DMS79 treated with DMSO at 0.1 percent for 48 hours (cell line): ENCODE measurements at regions not wholly inside any gene's neighbourhood (a gene's known extent, or its start where the extent isn't known, plus 50 kb on each side); places are given as distances from the start of the nearest gene placed in this dataset.
A peak's percentile ranks its signal among the peaks of the same experiment; 100 is the strongest.

Experiments used
- DNase-seq: peaks from one replicate; lab custom pipeline; 2025; lab: John Stamatoyannopoulos, UW

GRCh38 chr20:11043001-11043400, 369.2 kb upstream of the JAG1 start:
- DNase-seq = no peak

GRCh38 chr20:11044561-11044960, 370.8 kb upstream of the JAG1 start:
- DNase-seq = no peak

GRCh38 chr20:11045412-11046175, 371.8 kb upstream of the JAG1 start:
- DNase-seq = no peak

- DNase-seq = no peak
Observed at GRCh38 chr20:11047559-11047958, 373.8 kb upstream of the JAG1 start.

- no peak for DNase-seq
Observed at GRCh38 chr20:11048739-11049138, 374.9 kb upstream of the JAG1 start.

- no peak for DNase-seq
Observed at GRCh38 chr20:11050350-11050749, 376.6 kb upstream of the JAG1 start.

- DNase-seq = no peak
Observed at GRCh38 chr20:11051136-11051535, 377.3 kb upstream of the JAG1 start.

GRCh38 chr20:11053310-11053709, 379.5 kb upstream of the JAG1 start:
- no peak for DNase-seq

- DNase-seq = no peak
Observed at GRCh38 chr20:11054266-11054993, 380.6 kb upstream of the JAG1 start.

- no peak for DNase-seq
Observed at GRCh38 chr20:11056414-11056813, 382.6 kb upstream of the JAG1 start.

- DNase-seq = no peak
Observed at GRCh38 chr20:11057624-11058023, 383.8 kb upstream of the JAG1 start.

- DNase-seq = no peak
Observed at GRCh38 chr20:11059659-11060058, 385.9 kb upstream of the JAG1 start.

GRCh38 chr20:11060423-11061185, 386.8 kb upstream of the JAG1 start:
- DNase-seq = peak; percentile 14

- no peak for DNase-seq
Observed at GRCh38 chr20:11063444-11063843, 389.6 kb upstream of the JAG1 start.

GRCh38 chr20:11064946-11065345, 391.1 kb upstream of the JAG1 start:
- DNase-seq = no peak

GRCh38 chr20:11067359-11067758, 393.6 kb upstream of the JAG1 start:
- DNase-seq = no peak

- DNase-seq = no peak
Observed at GRCh38 chr20:11072982-11073381, 399.2 kb upstream of the JAG1 start.

GRCh38 chr20:11076434-11077105, 402.8 kb upstream of the JAG1 start:
- DNase-seq = no peak

- no peak for DNase-seq
Observed at GRCh38 chr20:11077226-11077625, 403.4 kb upstream of the JAG1 start.

- no peak for DNase-seq
Observed at GRCh38 chr20:11080010-11080409, 406.2 kb upstream of the JAG1 start.

- DNase-seq = no peak
Observed at GRCh38 chr20:11080781-11081377, 407.1 kb upstream of the JAG1 start.

GRCh38 chr20:11083841-11084240, 410.0 kb upstream of the JAG1 start:
- DNase-seq = no peak
